CD8-positive, alpha-beta memory T cell (primary cell): ENCODE measurements at regions not wholly inside any gene's neighbourhood (a gene's known extent, or its start where the extent isn't known, plus 50 kb on each side); places are given as distances from the start of the nearest gene placed in this dataset.
"Not testable (repeated sequence)": the region's sequence is repeated elsewhere in the genome, so short reads cannot be mapped to it uniquely, and the experiment has no call there.

Experiments used
- CTCF ChIA-PET: fragments of 350-600 bp; sonication (Branson Sonifier 250); formaldehyde crosslinking; loops from one replicate; lab custom pipeline; 2021; ENCODE audit warnings: antibody characterized with exemption; lab: Charles Lee
- POLR2A ChIA-PET: fragments of 350-600 bp; sonication (Branson Sonifier 250); formaldehyde crosslinking; loops from one replicate; lab custom pipeline; 2021; ENCODE audit warnings: antibody characterized with exemption; lab: Charles Lee
- DNase-seq, 5 donors: peaks; one replicate each; pipeline versions ENCODE4 v3.0.0 to v3.0.0-alpha.2; 2020 to 2022; ENCODE audit warnings: mixed read lengths in 1 of 5
- H3K27ac ChIP-seq: one replicate; pipeline ENCODE4 v1.7.0; 2013; ENCODE audit warnings: low read depth, mild to moderate bottlenecking, low read length, moderate library complexity
- H3K27me3 ChIP-seq: 2 replicates; pipeline ENCODE4 v1.7.0; 2013; ENCODE audit warnings: low read length, mild to moderate bottlenecking; ENCODE audit not compliant: insufficient read depth, poor library complexity, severe bottlenecking
- H3K36me3 ChIP-seq: 2 replicates; pipeline ENCODE4 v1.7.0; 2013; ENCODE audit warnings: mild to moderate bottlenecking, low read length, moderate library complexity; ENCODE audit not compliant: insufficient read depth
- H3K4me1 ChIP-seq: 2 replicates; pipeline ENCODE4 v1.7.0; 2013; ENCODE audit warnings: mild to moderate bottlenecking, low read length, moderate library complexity; ENCODE audit not compliant: insufficient read depth
- H3K4me3 ChIP-seq: 2 replicates; pipeline ENCODE4 v1.7.0; 2013; ENCODE audit warnings: mild to moderate bottlenecking, low read length
- H3K9me3 ChIP-seq: 2 replicates; pipeline ENCODE4 v1.7.0; 2013; ENCODE audit warnings: mild to moderate bottlenecking, low read length
- H3K27ac Mint-ChIP-seq, 8 donors: one replicate each; pipeline ENCODE4 v1.8.0; 2020 to 2021; ENCODE audit warnings: mixed read lengths in 8 of 8, mild to moderate bottlenecking in 6 of 8, inconsistent platforms in 3 of 8, moderate library complexity in 3 of 8
- H3K27me3 Mint-ChIP-seq, 2 donors: one replicate each; pipeline ENCODE4 v1.8.0; 2020 to 2021; ENCODE audit warnings: mixed read lengths in 2 of 2, mild to moderate bottlenecking in 1 of 2, moderate library complexity in 1 of 2
- H3K36me3 Mint-ChIP-seq, 3 donors: one replicate each; pipeline ENCODE4 v1.8.0; 2020 to 2021; ENCODE audit warnings: mixed read lengths in 3 of 3, inconsistent platforms in 1 of 3, mild to moderate bottlenecking in 1 of 3
- H3K4me1 Mint-ChIP-seq, 3 donors: one replicate each; pipeline ENCODE4 v1.8.0; 2020 to 2021; ENCODE audit warnings: mixed read lengths in 3 of 3, inconsistent platforms in 1 of 3, mild to moderate bottlenecking in 1 of 3
- H3K4me3 Mint-ChIP-seq, 7 donors: one replicate each; pipeline ENCODE4 v1.8.0; 2020 to 2021; ENCODE audit warnings: mixed read lengths in 7 of 7, mild to moderate bottlenecking in 6 of 7, moderate library complexity in 4 of 7, inconsistent platforms in 2 of 7
- H3K9me3 Mint-ChIP-seq, 5 donors: one replicate each; pipeline ENCODE4 v1.8.0; 2020 to 2022; ENCODE audit warnings: mixed read lengths in 5 of 5, mild to moderate bottlenecking in 3 of 5, moderate library complexity in 2 of 5, inconsistent platforms in 1 of 5

DNA sequence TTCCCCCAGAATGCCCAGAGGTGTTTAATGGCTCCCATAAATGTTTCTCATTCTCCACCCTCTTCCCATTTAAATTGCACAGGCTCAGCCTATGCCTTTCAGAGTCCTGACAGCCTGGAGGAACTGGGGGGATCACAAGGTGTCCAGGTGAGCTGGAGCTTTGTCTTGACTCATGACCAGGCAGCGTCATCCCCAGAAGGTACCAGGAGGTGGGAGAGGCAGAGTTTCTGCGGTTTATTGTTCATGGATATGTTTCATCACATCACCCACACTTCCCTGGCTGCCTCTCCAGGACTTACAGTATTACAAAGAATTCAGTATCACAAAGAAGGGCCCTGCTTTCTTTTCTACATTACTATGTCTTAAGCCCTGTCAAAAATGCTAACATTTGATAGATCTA is 103.2 kb upstream of the GALNT18 start:
- Mint-ChIP-seq H3K4me3 (no peak overlapping the region), H3K27me3 (peaks cover 24 to 44% of the 10 kb centered on the region in 2 donors), H3K27ac (no peak overlapping the region), H3K9me3 (peaks cover 3 to 10% (median 9%) of the 10 kb centered on the region in 5 donors), H3K4me1 (no peaks in the 10 kb centered on the region), H3K36me3 (peaks cover 0 to 5% (median 0%) of the 10 kb centered on the region in 3 donors)
- Histone ChIP-seq H3K9me3 (no peaks in the 10 kb centered on the region), H3K36me3 (no peaks in the 10 kb centered on the region), H3K4me1 (no peaks in the 10 kb centered on the region), H3K4me3 (no peak overlapping the region), H3K27ac (no peak overlapping the region), H3K27me3 (no peaks in the 10 kb centered on the region)
- DNase-seq = no peak
- POLR2A ChIA-PET = no interaction called here
- CTCF ChIA-PET = no interaction called here

GRCh38 chr11:11722861-11723260 is 101.1 kb upstream of the GALNT18 start:
- no peak for DNase-seq
- Mint-ChIP-seq H3K4me3 (peak overlapping the region in 1 of 7 donors; percentile 28), H3K27ac (no peak overlapping the region), H3K36me3 (peaks cover 0 to 5% (median 0%) of the 10 kb centered on the region in 3 donors), H3K4me1 (no peaks in the 10 kb centered on the region), H3K27me3 (peaks cover 15 to 55% of the 10 kb centered on the region in 2 donors), H3K9me3 (peaks cover 3 to 12% (median 9%) of the 10 kb centered on the region in 5 donors)
- ChIA-PET CTCF (no interaction called here), POLR2A (no interaction called here)
- Histone ChIP-seq H3K36me3 (no peaks in the 10 kb centered on the region), H3K4me3 (no peak overlapping the region), H3K4me1 (no peaks in the 10 kb centered on the region), H3K27ac (no peak overlapping the region), H3K27me3 (no peaks in the 10 kb centered on the region), H3K9me3 (no peaks in the 10 kb centered on the region)

DNA sequence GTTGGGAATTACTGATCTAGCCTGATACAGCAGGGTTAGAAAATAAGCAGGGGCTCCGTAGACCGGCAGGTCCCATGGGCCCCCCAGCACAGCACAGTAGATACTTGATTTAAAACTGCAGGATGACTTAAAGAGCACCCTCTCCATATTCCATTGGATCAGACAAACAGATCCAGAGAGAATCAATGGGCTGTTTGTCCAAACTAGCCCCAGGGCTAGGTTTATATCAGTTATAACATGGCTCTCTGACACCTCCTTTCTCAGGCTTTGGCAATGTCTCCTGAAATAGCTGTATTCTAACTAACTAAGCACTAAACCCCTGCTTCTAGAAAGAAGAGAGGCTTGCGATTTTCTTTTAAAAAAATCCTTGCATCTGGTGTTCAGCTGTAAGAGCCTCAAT is 100.4 kb upstream of the GALNT18 start:
- no peak overlapping the region for H3K4me3 Mint-ChIP-seq
- Histone ChIP-seq H3K27me3 (no peaks in the 10 kb centered on the region), H3K9me3 (no peaks in the 10 kb centered on the region), H3K36me3 (no peaks in the 10 kb centered on the region), H3K27ac (no peak overlapping the region), H3K4me1 (no peaks in the 10 kb centered on the region), H3K4me3 (no peak overlapping the region)
- no peaks in the 10 kb centered on the region for H3K4me1 Mint-ChIP-seq
- no peak overlapping the region for H3K27ac Mint-ChIP-seq
- H3K9me3 Mint-ChIP-seq = peaks cover 3 to 17% (median 10%) of the 10 kb centered on the region in 5 donors
- peaks cover 15 to 53% of the 10 kb centered on the region in 2 donors for H3K27me3 Mint-ChIP-seq
- CTCF ChIA-PET = no interaction called here
- POLR2A ChIA-PET = no interaction called here
- H3K36me3 Mint-ChIP-seq = peaks cover 0 to 5% (median 0%) of the 10 kb centered on the region in 3 donors
- DNase-seq = no peak

- no peaks in the 10 kb centered on the region for H3K27me3 ChIP-seq
- no peak for DNase-seq
- Mint-ChIP-seq H3K36me3 (peaks cover 0 to 5% (median 0%) of the 10 kb centered on the region in 3 donors), H3K27me3 (peaks cover 7 to 38% of the 10 kb centered on the region in 2 donors), H3K9me3 (peaks cover 12 to 34% (median 21%) of the 10 kb centered on the region in 5 donors), H3K4me1 (no peaks in the 10 kb centered on the region), H3K4me3 (no peak overlapping the region), H3K27ac (no peak overlapping the region)
- ChIA-PET POLR2A (no interaction called here), CTCF (no interaction called here)
- H3K27ac ChIP-seq = no peak overlapping the region
- H3K4me3 ChIP-seq = no peak overlapping the region
- no peaks in the 10 kb centered on the region for H3K4me1 ChIP-seq
- no peaks in the 10 kb centered on the region for H3K9me3 ChIP-seq
- H3K36me3 ChIP-seq = no peaks in the 10 kb centered on the region
Observed at GRCh38 chr11:11718511-11718910, 96.7 kb upstream of the GALNT18 start.

- no peaks in the 10 kb centered on the region for H3K4me1 ChIP-seq
- no peak overlapping the region for H3K4me3 ChIP-seq
- H3K36me3 ChIP-seq = no peaks in the 10 kb centered on the region
- Mint-ChIP-seq H3K4me3 (no peak overlapping the region), H3K9me3 (peaks cover 12 to 31% (median 17%) of the 10 kb centered on the region in 5 donors), H3K36me3 (no peaks in the 10 kb centered on the region), H3K27me3 (peaks cover 2 to 32% of the 10 kb centered on the region in 2 donors), H3K4me1 (no peaks in the 10 kb centered on the region), H3K27ac (no peak overlapping the region)
- no peak overlapping the region for H3K27ac ChIP-seq
- H3K27me3 ChIP-seq = no peaks in the 10 kb centered on the region
- ChIA-PET POLR2A (no interaction called here), CTCF (no interaction called here)
- no peak for DNase-seq
- H3K9me3 ChIP-seq = no peaks in the 10 kb centered on the region
Observed at GRCh38 chr11:11717064-11717725, 95.4 kb upstream of the GALNT18 start.

GRCh38 chr11:11715075-11715474 is 93.3 kb upstream of the GALNT18 start:
- Mint-ChIP-seq H3K27me3 (peaks cover 0 to 24% of the 10 kb centered on the region in 2 donors), H3K9me3 (peaks cover 6 to 24% (median 12%) of the 10 kb centered on the region in 5 donors)
- H3K4me1 ChIP-seq, H3K9me3 ChIP-seq, H3K36me3 ChIP-seq, H3K27ac Mint-ChIP-seq, H3K27me3 ChIP-seq, H3K27ac ChIP-seq, H3K36me3 Mint-ChIP-seq, H3K4me3 ChIP-seq, H3K4me1 Mint-ChIP-seq, CTCF ChIA-PET, H3K4me3 Mint-ChIP-seq, POLR2A ChIA-PET, DNase-seq: not testable (repeated sequence)

- peaks cover 7 to 14% of the 10 kb centered on the region in 2 donors for H3K27me3 Mint-ChIP-seq
- CTCF ChIA-PET = no interaction called here
- H3K4me1 Mint-ChIP-seq = no peaks in the 10 kb centered on the region
- no peaks in the 10 kb centered on the region for H3K9me3 ChIP-seq
- H3K4me3 ChIP-seq = no peak overlapping the region
- DNase-seq = no peak
- H3K9me3 Mint-ChIP-seq = peaks cover 2 to 9% (median 5%) of the 10 kb centered on the region in 5 donors
- POLR2A ChIA-PET = no interaction called here
- no peak overlapping the region for H3K27ac ChIP-seq
- no peak overlapping the region for H3K4me3 Mint-ChIP-seq
- no peaks in the 10 kb centered on the region for H3K36me3 Mint-ChIP-seq
- no peaks in the 10 kb centered on the region for H3K4me1 ChIP-seq
- H3K36me3 ChIP-seq = no peaks in the 10 kb centered on the region
- no peaks in the 10 kb centered on the region for H3K27me3 ChIP-seq
- H3K27ac Mint-ChIP-seq = no peak overlapping the region
Observed at GRCh38 chr11:11710556-11710955, 88.8 kb upstream of the GALNT18 start.

- no peaks in the 10 kb centered on the region for H3K27me3 ChIP-seq
- peaks cover 0 to 2% (median 0%) of the 10 kb centered on the region in 5 donors for H3K9me3 Mint-ChIP-seq
- no peak for DNase-seq
- CTCF ChIA-PET = no interaction called here
- POLR2A ChIA-PET = no interaction called here
- no peak overlapping the region for H3K27ac Mint-ChIP-seq
- no peaks in the 10 kb centered on the region for H3K4me1 Mint-ChIP-seq
- no peak overlapping the region for H3K4me3 Mint-ChIP-seq
- H3K27me3 Mint-ChIP-seq = peaks cover 7 to 9% of the 10 kb centered on the region in 2 donors
- no peaks in the 10 kb centered on the region for H3K36me3 Mint-ChIP-seq
- no peaks in the 10 kb centered on the region for H3K9me3 ChIP-seq
- H3K4me1 ChIP-seq = no peaks in the 10 kb centered on the region
- H3K36me3 ChIP-seq = no peaks in the 10 kb centered on the region
- H3K4me3 ChIP-seq = no peak overlapping the region
- H3K27ac ChIP-seq = no peak overlapping the region
Observed at GRCh38 chr11:11709447-11710239, 87.8 kb upstream of the GALNT18 start.
